ENCODE measurements at regions not wholly inside any gene's neighbourhood (a gene's known extent, or its start where the extent isn't known, plus 50 kb on each side); places are given as distances from the start of the nearest gene placed in this dataset.

DNA sequence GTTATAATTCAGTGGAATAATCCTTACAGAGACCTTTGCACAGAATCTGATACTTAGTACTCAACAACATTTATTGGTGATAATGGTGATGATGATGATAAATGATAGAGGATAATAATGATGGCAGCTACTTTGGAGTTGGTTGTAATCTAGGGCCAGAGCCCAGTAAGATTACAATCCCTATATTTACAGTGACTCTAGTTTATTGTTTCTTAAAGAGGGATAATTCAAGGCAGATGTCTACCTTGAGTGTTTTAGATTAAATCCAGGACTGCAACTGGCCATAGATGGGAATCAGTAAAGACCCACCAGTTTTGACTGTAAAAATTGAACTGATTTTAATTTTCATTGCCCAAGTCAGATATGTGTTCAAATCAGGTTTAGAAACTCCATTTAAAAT, 813.9 kb upstream of the CNTNAP5 start:
- no peak overlapping the region for H3K4me3 ChIP-seq (ENCODE audit: low read depth, low read length)
- H3K27me3 ChIP-seq (replicated peaks; ENCODE audit: control insufficient read depth, insufficient read depth, low read length) = no peaks in the 10 kb centered on the region
- no peaks in the 10 kb centered on the region for H3K4me1 ChIP-seq
- H3K9me3 ChIP-seq = no peaks in the 10 kb centered on the region
- Mint-ChIP-seq H3K36me3 (ENCODE audit: insufficient read depth, unreplicated experiment) (no peaks in the 10 kb centered on the region), H3K27ac (ENCODE audit: unreplicated experiment) (no peak overlapping the region), H3K9me3 (ENCODE audit: unreplicated experiment) (no peaks in the 10 kb centered on the region), H3K4me1 (ENCODE audit: low read depth, unreplicated experiment) (no peaks in the 10 kb centered on the region), H3K4me3 (ENCODE audit: unreplicated experiment) (no peak overlapping the region), H3K27me3 (ENCODE audit: insufficient read depth, unreplicated experiment) (no peaks in the 10 kb centered on the region)
- no peaks in the 10 kb centered on the region for H3K36me3 ChIP-seq (ENCODE audit: control insufficient read depth, insufficient read depth, low read length)
- no peak for DNase-seq
- ChIA-PET CTCF (no interaction called here), POLR2A (no interaction called here)
- TF ChIP-seq CTCF (IDR thresholded peaks at IDR 0.05; ENCODE audit: insufficient read depth in 1 of 2, low read depth in 1 of 2, low read length in 1 of 2, severe bottlenecking in 1 of 2, unreplicated experiment in 1 of 2) = no peak
- no TSS peak for BruUV-seq (replicated peaks)
- intact Hi-C loops (cut with micrococcal nuclease; ENCODE audit: unreplicated experiment) = no loop called here

- TF ChIP-seq CTCF (IDR thresholded peaks at IDR 0.05; ENCODE audit: insufficient read depth in 1 of 2, low read depth in 1 of 2, low read length in 1 of 2, severe bottlenecking in 1 of 2, unreplicated experiment in 1 of 2) = no peak
- no peaks in the 10 kb centered on the region for H3K27me3 Mint-ChIP-seq (ENCODE audit: insufficient read depth, unreplicated experiment)
- Histone ChIP-seq H3K27me3 (replicated peaks; ENCODE audit: control insufficient read depth, insufficient read depth, low read length) (no peaks in the 10 kb centered on the region), H3K9me3 (no peaks in the 10 kb centered on the region), H3K4me3 (ENCODE audit: low read depth, low read length) (no peak overlapping the region), H3K4me1 (no peaks in the 10 kb centered on the region), H3K36me3 (ENCODE audit: control insufficient read depth, insufficient read depth, low read length) (no peaks in the 10 kb centered on the region)
- H3K9me3 Mint-ChIP-seq (ENCODE audit: unreplicated experiment) = peaks cover 9% of the 10 kb centered on the region
- H3K4me1 Mint-ChIP-seq (ENCODE audit: low read depth, unreplicated experiment) = no peaks in the 10 kb centered on the region
- no peak for DNase-seq
- CTCF ChIA-PET = no interaction called here
- no TSS peak for BruUV-seq (replicated peaks)
- no peaks in the 10 kb centered on the region for H3K36me3 Mint-ChIP-seq (ENCODE audit: insufficient read depth, unreplicated experiment)
- no peak overlapping the region for H3K4me3 Mint-ChIP-seq (ENCODE audit: unreplicated experiment)
- POLR2A ChIA-PET = no interaction called here
- no peak overlapping the region for H3K27ac Mint-ChIP-seq (ENCODE audit: unreplicated experiment)
- intact Hi-C loops (cut with micrococcal nuclease; ENCODE audit: unreplicated experiment) = no loop called here
These were observed 779.9 kb upstream of the CNTNAP5 start for GRCh38 chr2:123245156-123245555.

DNA sequence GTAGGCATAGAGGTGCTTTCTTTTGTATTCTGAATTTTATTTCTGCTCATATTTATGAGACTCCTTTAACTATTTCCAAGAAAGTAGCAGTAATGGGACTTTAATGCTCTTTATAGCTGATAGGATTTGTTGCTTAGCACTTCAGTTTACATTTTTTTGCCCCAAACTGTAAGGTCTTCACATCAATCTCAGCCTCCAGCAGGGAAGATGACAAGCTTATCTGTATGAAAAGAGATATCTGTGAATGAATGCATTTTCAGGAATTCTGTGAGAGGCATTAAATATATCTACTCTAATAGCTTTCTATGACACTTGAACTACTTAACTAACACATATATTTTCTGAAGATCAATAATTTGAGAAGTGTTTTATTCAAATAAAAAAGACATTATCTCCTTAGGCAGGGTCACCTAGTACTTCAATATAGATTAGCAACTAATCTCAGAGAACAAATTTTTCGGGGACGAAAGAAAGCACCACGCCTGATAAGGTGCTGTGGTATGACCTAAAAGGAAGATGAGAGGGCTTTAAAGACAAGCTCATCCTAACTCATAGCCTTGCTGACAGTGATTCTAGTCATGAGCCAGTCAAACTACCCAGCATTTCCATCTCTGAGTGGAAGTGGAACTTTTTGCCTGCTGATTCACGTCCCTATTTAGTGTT, 766.1 kb upstream of the CNTNAP5 start:
- no peak for TF ChIP-seq CTCF (IDR thresholded peaks at IDR 0.05; ENCODE audit: insufficient read depth in 1 of 2, low read depth in 1 of 2, low read length in 1 of 2, severe bottlenecking in 1 of 2, unreplicated experiment in 1 of 2)

More for the DNA sequence above, 766.1 kb upstream of the CNTNAP5 start:
- CTCF ChIA-PET = no interaction called here
- H3K27me3 ChIP-seq (replicated peaks; ENCODE audit: control insufficient read depth, insufficient read depth, low read length) = no peaks in the 10 kb centered on the region
- Mint-ChIP-seq H3K9me3 (ENCODE audit: unreplicated experiment) (no peaks in the 10 kb centered on the region), H3K4me1 (ENCODE audit: low read depth, unreplicated experiment) (no peaks in the 10 kb centered on the region), H3K36me3 (ENCODE audit: insufficient read depth, unreplicated experiment) (no peaks in the 10 kb centered on the region), H3K27ac (ENCODE audit: unreplicated experiment) (no peak overlapping the region), H3K4me3 (ENCODE audit: unreplicated experiment) (no peak overlapping the region), H3K27me3 (ENCODE audit: insufficient read depth, unreplicated experiment) (no peaks in the 10 kb centered on the region)
- no peaks in the 10 kb centered on the region for H3K4me1 ChIP-seq
- H3K9me3 ChIP-seq = no peaks in the 10 kb centered on the region
- no peak for DNase-seq
- POLR2A ChIA-PET = no interaction called here
- H3K4me3 ChIP-seq (ENCODE audit: low read depth, low read length) = no peak overlapping the region
- BruUV-seq (replicated peaks) = no TSS peak
- H3K36me3 ChIP-seq (ENCODE audit: control insufficient read depth, insufficient read depth, low read length) = no peaks in the 10 kb centered on the region
- intact Hi-C loops (cut with micrococcal nuclease; ENCODE audit: unreplicated experiment) = no loop called here
